HG03139 (cell line): ENCODE measurements at regions not wholly inside any gene's neighbourhood (a gene's known extent, or its start where the extent isn't known, plus 50 kb on each side); places are given as distances from the start of the nearest gene placed in this dataset.

Experiments used
- ATAC-seq: cut with Tn5 transposase; IDR thresholded peaks from one replicate; pipeline ENCODE4 v1.9.1; 2021; ENCODE audit not compliant: unreplicated experiment

- no peak for ATAC-seq
Measured at GRCh38 chr3:10759495-10759894, 56.5 kb upstream of the SLC6A11 start.

GRCh38 chr3:10760199-10760598, 55.8 kb upstream of the SLC6A11 start:
- no peak for ATAC-seq

DNA sequence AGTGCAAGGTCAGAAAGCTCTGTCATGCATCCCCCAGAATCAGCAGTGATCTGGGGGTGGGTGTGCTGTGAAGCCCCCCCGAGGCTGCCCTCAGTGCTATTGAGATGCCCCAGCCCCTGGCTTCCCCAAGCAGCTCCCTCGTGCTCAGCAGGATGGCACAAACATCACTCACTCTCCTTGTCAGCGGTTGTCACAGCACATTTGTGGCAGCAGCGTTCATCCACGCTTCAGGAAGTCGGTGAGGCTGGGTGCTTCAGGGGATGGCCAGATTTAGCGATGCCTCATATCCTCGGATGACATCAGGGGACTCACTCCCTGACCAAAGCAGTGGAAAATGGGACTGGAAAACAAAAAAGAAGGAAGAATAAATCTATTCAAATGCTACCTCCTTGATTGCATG, 54.4 kb upstream of the SLC6A11 start:
- no peak for ATAC-seq

GRCh38 chr3:10762116-10762515, 53.9 kb upstream of the SLC6A11 start:
- no peak for ATAC-seq

- no peak for ATAC-seq
Measured at GRCh38 chr3:10762611-10763247, 53.3 kb upstream of the SLC6A11 start.

GRCh38 chr3:10763248-10763620, 52.8 kb upstream of the SLC6A11 start:
- ATAC-seq: no peak

GRCh38 chr3:10763817-10764258, 52.2 kb upstream of the SLC6A11 start:
- no peak for ATAC-seq

DNA sequence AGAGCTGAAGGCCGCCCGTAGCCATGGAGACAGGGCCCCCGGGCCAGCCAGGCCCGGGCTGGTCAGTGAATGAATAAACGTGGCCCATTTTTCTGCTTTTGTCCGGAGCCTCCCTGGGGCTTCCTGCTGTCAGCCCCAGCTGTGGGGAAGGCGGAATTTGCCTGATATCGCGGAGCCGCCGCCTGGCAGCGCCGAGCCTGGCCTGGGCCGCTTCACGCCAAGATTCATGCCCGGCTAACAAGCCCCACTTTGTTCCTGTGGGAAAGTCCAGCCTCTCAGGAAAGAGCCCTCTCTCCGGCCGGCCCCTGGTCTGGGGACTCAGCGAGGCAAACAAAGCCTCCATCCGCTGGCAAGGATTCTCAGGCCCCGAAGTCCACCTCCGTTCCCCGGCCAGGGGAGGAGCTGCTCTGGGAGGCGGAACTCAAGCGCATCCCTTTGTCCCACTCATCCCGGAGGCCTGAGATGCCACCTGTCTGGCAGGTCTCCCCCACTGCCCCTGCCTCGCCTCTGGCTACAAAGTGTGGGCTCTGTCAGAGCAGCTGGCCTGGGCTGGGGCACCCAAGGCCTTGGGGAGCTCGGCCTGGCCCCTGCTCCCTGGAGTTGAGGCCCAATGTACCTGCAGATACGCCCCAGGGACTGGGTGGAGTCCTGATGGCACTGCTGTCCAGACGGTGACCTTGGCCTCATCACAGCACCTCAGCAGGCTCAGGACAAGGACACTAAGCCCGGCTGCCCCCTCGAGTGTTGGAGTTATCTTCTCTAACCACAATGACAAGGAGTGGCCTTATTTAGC, 51.6 kb upstream of the SLC6A11 start:
- no peak for ATAC-seq

GRCh38 chr3:10766049-10766705, 49.9 kb upstream of the SLC6A11 start:
- ATAC-seq: no peak
